ENCODE measurements at regions not wholly inside any gene's neighbourhood (a gene's known extent, or its start where the extent isn't known, plus 50 kb on each side); places are given as distances from the start of the nearest gene placed in this dataset.

GRCh38 chr9:18015116-18015515, 436.2 kb downstream of the SH3GL2 start:
- TF ChIP-seq RAD21 (IDR thresholded peaks at IDR 0.05; ENCODE audit: insufficient read depth, low read depth, low read length): no peak
- no peak for TF ChIP-seq CTCF (IDR thresholded peaks at IDR 0.05 in 2 of 3, conservative IDR thresholded peaks at IDR 0.05 in 1 of 3; ENCODE audit: control insufficient read depth in 2 of 3, extremely low read depth in 1 of 3, insufficient read depth in 1 of 3, low read depth in 3 of 3, low read length in 3 of 3)
- no peak for TF ChIP-seq E4F1 (IDR thresholded peaks at IDR 0.05; ENCODE audit: borderline replicate concordance, partially characterized antibody)
- TF ChIP-seq RFX5 (IDR thresholded peaks at IDR 0.05; ENCODE audit: low read depth, low read length): no peak
- TF ChIP-seq RB1 (IDR thresholded peaks at IDR 0.05; ENCODE audit: borderline replicate concordance): no peak
